GM03348 (cell line): ENCODE measurements at regions not wholly inside any gene's neighbourhood (a gene's known extent, or its start where the extent isn't known, plus 50 kb on each side); places are given as distances from the start of the nearest gene placed in this dataset.

Experiments used
- DNase-seq: peaks from one replicate; pipeline ENCODE4 v3.0.0; 2012; ENCODE audit warnings: low spot score

GRCh38 chr19:29397748-29398147, 128.0 kb upstream of the VSTM2B start:
- no peak for DNase-seq

DNA sequence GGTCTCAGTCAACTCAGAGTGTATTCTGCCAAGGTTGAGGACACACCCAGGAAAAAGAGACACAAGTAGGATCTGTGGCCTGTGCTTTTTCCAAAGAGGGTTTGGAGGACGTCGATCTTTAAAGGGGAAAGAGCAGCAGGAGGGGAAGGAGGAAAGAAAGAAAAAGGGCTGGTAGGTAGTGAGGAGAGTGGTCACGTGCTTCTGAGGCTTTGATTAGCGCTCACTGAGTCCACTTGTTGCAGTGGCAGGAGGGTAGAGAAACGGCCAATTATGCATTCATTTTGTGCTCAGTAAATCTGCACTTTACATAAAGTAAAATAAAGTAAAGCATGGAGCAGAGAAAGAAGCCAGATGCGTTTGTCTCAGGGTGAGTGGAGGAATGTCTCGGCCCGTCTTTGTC, 126.0 kb upstream of the VSTM2B start:
- no peak for DNase-seq

GRCh38 chr19:29400917-29401711, 124.7 kb upstream of the VSTM2B start:
- DNase-seq = no peak

GRCh38 chr19:29401712-29402421, 123.9 kb upstream of the VSTM2B start:
- no peak for DNase-seq

DNA sequence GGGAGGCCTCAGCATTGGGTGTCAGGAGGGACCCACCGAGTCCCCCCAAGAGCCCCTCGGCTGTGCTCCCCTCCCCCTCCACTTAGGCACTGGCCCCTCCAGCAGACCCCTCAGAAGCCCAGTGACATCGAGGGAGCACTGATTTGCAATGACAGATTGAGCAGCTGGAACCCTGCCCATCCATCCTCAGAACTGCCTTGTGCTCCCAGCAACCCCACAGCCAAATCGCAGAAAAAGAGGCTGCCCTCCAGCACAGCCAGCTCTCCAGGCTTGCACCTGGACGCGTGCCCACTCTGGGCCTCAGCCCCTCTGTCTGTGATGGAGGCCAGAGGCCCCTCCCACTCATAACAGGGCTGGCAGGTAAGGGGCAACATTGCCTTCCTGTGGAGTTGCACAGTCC, 123.2 kb upstream of the VSTM2B start:
- DNase-seq = no peak

- no peak for DNase-seq
Measured at GRCh38 chr19:29404015-29404414, 121.8 kb upstream of the VSTM2B start.

- peak; percentile 32 for DNase-seq
Measured at GRCh38 chr19:29404951-29405727, 120.7 kb upstream of the VSTM2B start.

- no peak for DNase-seq
Measured at GRCh38 chr19:29405728-29405995, 120.1 kb upstream of the VSTM2B start.

GRCh38 chr19:29409076-29409862, 116.5 kb upstream of the VSTM2B start:
- DNase-seq = no peak

DNA sequence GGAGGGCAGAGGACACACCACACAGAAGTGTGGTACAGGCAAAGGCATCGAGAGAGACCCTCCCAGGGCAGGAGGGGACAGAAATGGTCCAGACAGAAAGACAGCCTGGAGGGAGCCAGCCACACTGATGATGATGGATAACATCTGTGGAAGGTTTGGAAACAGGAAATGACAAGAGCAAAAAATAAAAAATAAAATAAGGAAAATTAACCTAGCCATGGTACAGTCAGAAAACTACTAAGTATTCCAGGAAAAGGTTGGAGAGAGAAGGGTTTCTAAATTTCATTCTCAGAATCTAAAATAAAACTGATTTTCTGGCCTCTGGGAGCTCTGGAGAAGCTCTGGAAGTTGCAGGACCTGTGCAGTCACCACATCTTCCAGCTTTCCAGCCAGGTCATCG, 115.2 kb upstream of the VSTM2B start:
- no peak for DNase-seq

GRCh38 chr19:29411113-29411581, 114.6 kb upstream of the VSTM2B start:
- DNase-seq = no peak

- DNase-seq = no peak
Measured at GRCh38 chr19:29413435-29413834, 112.4 kb upstream of the VSTM2B start.

GRCh38 chr19:29415507-29415906, 110.3 kb upstream of the VSTM2B start:
- DNase-seq = no peak

DNA sequence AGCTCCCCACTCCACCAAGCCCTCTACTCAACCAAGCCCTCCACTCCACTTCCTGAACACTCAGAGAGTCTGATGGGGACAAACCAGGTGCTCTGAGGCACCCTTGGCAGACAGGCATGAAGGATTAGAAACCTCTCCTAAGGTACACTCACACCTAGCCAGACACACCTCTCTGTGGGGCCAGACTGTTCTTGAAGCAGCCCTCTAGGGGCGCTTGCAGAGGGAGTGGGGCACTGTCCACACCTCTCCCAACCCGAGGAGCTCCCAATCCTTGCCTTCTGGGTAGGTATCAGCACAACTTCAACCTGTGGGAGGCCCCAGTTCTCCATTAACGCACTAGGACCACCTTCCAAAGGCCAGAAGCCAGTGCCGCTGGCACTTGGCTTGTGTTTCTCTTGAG, 108.7 kb upstream of the VSTM2B start:
- no peak for DNase-seq

- no peak for DNase-seq
Measured at GRCh38 chr19:29418201-29418600, 107.6 kb upstream of the VSTM2B start.

DNA sequence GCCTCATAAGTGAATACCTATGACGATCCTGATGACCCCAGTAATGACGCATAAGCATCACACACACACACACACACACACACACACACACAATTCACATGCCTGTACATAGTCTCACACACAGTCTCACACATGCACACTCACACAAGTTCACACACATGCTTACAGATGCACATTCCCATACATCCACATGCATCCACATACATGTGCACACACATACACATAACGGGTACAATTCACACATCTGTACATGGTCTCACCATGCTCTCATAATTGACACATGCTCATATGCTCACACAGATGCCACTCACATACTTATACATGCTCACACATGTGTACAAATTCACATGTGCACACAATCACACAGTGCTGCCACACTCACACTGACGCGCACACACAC, 105.7 kb upstream of the VSTM2B start:
- DNase-seq = no peak

- DNase-seq = no peak
Measured at GRCh38 chr19:29420482-29421195, 105.2 kb upstream of the VSTM2B start.

DNA sequence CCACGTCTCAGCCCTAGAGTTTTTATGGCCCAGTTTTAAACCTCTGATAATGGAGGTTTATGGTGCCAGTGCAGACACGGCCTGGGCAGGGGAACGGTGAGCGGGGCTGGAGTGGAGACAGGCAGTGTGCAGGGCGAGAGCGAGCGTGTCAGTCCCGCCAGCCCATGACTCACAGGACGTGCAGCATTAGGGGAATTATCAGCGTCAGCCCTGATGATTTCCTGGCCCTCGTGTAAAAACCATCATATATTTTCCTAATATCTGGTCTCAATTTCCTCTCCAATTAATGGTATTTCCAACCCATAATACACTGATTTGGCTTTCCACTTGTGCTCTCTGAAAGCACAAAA, 104.6 kb upstream of the VSTM2B start:
- DNase-seq = no peak

DNA sequence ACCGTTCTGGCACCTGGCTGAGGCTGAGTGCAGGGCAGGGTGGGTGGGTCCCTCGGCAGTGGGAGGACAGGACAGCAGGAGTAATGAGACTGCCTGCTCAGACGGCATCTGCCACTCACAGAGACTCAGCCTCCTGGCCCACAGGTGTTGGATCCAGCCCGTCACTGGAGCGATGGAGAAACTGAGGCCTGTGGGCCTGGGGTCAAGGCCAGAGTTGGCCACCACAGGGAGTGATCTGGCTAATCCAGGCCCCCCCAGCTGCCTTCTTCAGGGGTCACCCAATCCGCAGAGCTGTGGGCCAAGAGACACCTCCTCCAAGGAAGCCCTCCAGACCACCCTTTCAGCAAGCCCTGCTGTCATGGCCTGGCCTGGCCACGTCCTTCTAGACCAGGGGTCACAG, 103.7 kb upstream of the VSTM2B start:
- no peak for DNase-seq

DNA sequence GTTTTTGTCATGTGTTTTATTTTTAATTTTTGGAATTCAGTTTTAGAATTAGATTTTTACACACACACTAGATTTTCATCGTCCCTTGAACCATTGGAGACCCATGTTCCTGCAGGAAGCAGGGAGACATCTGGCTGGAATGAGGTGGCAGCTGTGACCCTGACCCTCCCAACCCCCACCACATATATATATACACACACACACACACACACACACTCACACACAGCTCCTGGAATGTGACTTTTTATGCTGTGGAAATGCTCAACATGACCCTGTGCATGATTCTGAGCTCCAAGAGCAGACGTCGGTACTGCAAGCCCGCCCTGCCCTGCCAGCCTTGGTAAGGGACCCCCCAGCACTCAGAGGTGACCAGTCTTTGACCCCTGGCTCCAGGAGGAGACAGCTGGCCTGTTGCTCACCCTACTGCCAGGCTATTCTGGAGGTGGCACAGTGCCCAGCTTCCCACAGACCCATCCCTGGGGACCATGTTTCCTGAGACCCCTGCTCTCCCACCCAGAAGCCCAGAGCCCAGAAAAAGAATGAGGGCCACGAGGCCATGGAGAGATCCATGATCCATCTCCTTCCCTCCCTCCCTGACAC, 103.2 kb upstream of the VSTM2B start:
- DNase-seq = no peak

- no peak for DNase-seq
Measured at GRCh38 chr19:29428071-29428470, 97.7 kb upstream of the VSTM2B start.
